Endothelial cell of umbilical vein (primary cell): ENCODE measurements at regions not wholly inside any gene's neighbourhood (a gene's known extent, or its start where the extent isn't known, plus 50 kb on each side); places are given as distances from the start of the nearest gene placed in this dataset.

Experiments
- BruUV-seq: library from RNA; stranded (reverse); fragments of 400-500 nt; replicated peaks from 2 replicates; lab custom pipeline; 2021; lab: Mats Ljungman, UMichigan
- CTCF ChIA-PET: fragments of 300-600, 350-600 bp; sonication (Branson Sonifier 250); formaldehyde crosslinking; loops from one replicate; lab custom pipeline; 2021; ENCODE audit warnings: antibody characterized with exemption, inconsistent platforms; lab: Charles Lee
- POLR2A ChIA-PET: fragments of 300-600, 350-600 bp; sonication (Branson Sonifier 250); formaldehyde crosslinking; loops from one replicate; lab custom pipeline; 2021; ENCODE audit warnings: antibody characterized with exemption, inconsistent platforms; lab: Charles Lee
- DNase-seq: peaks from one replicate; pipeline ENCODE4 v3.0.0-alpha.2; 2011; ENCODE audit warnings: low read depth, low spot score
- FAIRE-seq: peaks from 2 replicates; lab custom pipeline; 2011; peaks lifted over from hg19 to GRCh38; lab: Jason Lieb, UNC
- H2AFZ ChIP-seq: 2 replicates; pipeline ENCODE4 v1.6.0; 2012; ENCODE audit warnings: low read depth, low read length, control low read depth, inconsistent platforms
- H3K27ac ChIP-seq: 2 replicates; pipeline ENCODE4 v1.5.1; 2011; ENCODE audit warnings: low read depth, mild to moderate bottlenecking, control low read depth, low read length, moderate library complexity; ENCODE audit not compliant: insufficient read depth
- H3K27me3 ChIP-seq, 2 experiments: 2 replicates each; pipeline versions ENCODE4 v1.6.0 to v1.6.1; 2011; ENCODE audit warnings: low read length in 2 of 2, mixed read lengths in 1 of 2; ENCODE audit not compliant: control insufficient read depth in 2 of 2, insufficient read depth in 2 of 2
- H3K36me3 ChIP-seq, 2 experiments: 2 replicates in 1 of 2; 3 replicates in 1 of 2; pipeline ENCODE4 v1.5.1; 2011; ENCODE audit warnings: low read length in 2 of 2, mild to moderate bottlenecking in 1 of 2, moderate library complexity in 1 of 2; ENCODE audit not compliant: control insufficient read depth in 2 of 2, insufficient read depth in 2 of 2; ENCODE audit errors: extremely low read depth in 1 of 2
- H3K4me1 ChIP-seq: 3 replicates; pipeline ENCODE4 v1.5.1; 2011; ENCODE audit warnings: mild to moderate bottlenecking, low read length; ENCODE audit not compliant: control insufficient read depth, insufficient read depth; ENCODE audit errors: extremely low read depth
- H3K4me2 ChIP-seq: 2 replicates; pipeline ENCODE4 v1.6.1; 2011; ENCODE audit warnings: low read length, control low read depth, mixed read lengths; ENCODE audit not compliant: insufficient read depth
- H3K4me3 ChIP-seq, 3 experiments: fragments of 200-600 bp in 1 of 3; sonication (generic), shearing (Covaris generic) in 1 of 3; replicated peaks in 1 of 3; 2 replicates each; pipeline ENCODE4 v1.5.1; 2011 to 2016; ENCODE audit warnings: control low read depth in 3 of 3, low read length in 3 of 3, mild to moderate bottlenecking in 2 of 3, inconsistent platforms in 1 of 3, low read depth in 1 of 3, moderate library complexity in 1 of 3; ENCODE audit not compliant: insufficient read depth in 1 of 3
- H3K79me2 ChIP-seq: 2 replicates; pipeline ENCODE4 v1.6.0; 2012; ENCODE audit warnings: low read length, inconsistent platforms; ENCODE audit not compliant: control insufficient read depth, insufficient read depth
- H3K9ac ChIP-seq: replicated peaks from 2 replicates; pipeline ENCODE3; 2011; ENCODE audit warnings: low read length, control low read depth; ENCODE audit not compliant: insufficient read depth; ENCODE audit errors: extremely low read depth
- H3K9me1 ChIP-seq: replicated peaks from 3 replicates; pipeline ENCODE4 v1.6.0; 2011; ENCODE audit warnings: mild to moderate bottlenecking, low read length; ENCODE audit not compliant: control insufficient read depth, insufficient read depth; ENCODE audit errors: extremely low read depth
- H3K9me3 ChIP-seq: replicated peaks from 2 replicates; pipeline ENCODE4 v1.5.1; 2012; ENCODE audit warnings: low read length, inconsistent platforms; ENCODE audit not compliant: control insufficient read depth, insufficient read depth
- H4K20me1 ChIP-seq: replicated peaks from 2 replicates; pipeline ENCODE3; 2011; ENCODE audit warnings: mild to moderate bottlenecking, low read length; ENCODE audit not compliant: control insufficient read depth, insufficient read depth; ENCODE audit errors: extremely low read depth
- CTCF ChIP-seq, 2 donors: IDR thresholded peaks; 1 replicate in 1 of 2; 2 replicates in 1 of 2; pipeline ENCODE4 v1.5.1; 2011; ENCODE audit warnings: low read length in 2 of 2, mild to moderate bottlenecking in 2 of 2, moderate library complexity in 2 of 2, control low read depth in 1 of 2, inconsistent platforms in 1 of 2, low read depth in 1 of 2; ENCODE audit not compliant: insufficient read depth in 1 of 2; ENCODE audit errors: extremely low read depth in 1 of 2
- EZH2 ChIP-seq: IDR thresholded peaks from 2 replicates; pipeline ENCODE4 v1.6.1; 2012; ENCODE audit warnings: borderline replicate concordance, low read depth, mild to moderate bottlenecking, moderate library complexity, low read length, inconsistent platforms; ENCODE audit not compliant: severe bottlenecking
- FOS ChIP-seq: IDR thresholded peaks from 2 replicates; pipeline ENCODE4 v1.6.1; 2011; ENCODE audit warnings: mild to moderate bottlenecking, low read length, moderate library complexity, borderline replicate concordance; ENCODE audit not compliant: insufficient read depth
- GATA2 ChIP-seq: IDR thresholded peaks from 2 replicates; pipeline ENCODE4 v1.7.0; 2011; ENCODE audit warnings: low read depth, mild to moderate bottlenecking, moderate library complexity, mixed read lengths, low read length; ENCODE audit not compliant: insufficient read length, insufficient read depth
- JUN ChIP-seq: IDR thresholded peaks from 2 replicates; pipeline ENCODE4 v1.6.1; 2011; ENCODE audit warnings: borderline replicate concordance, low read depth; ENCODE audit not compliant: insufficient read length, insufficient read depth
- MAX ChIP-seq: IDR thresholded peaks from 2 replicates; pipeline ENCODE4 v1.6.1; 2011; ENCODE audit not compliant: insufficient read depth, insufficient read length
- MYC ChIP-seq: IDR thresholded peaks from one replicate; pipeline ENCODE4 v1.6.1; 2011; ENCODE audit warnings: mild to moderate bottlenecking, low read depth, low read length
- POLR2AphosphoS5 ChIP-seq: IDR thresholded peaks from 2 replicates; pipeline ENCODE4 v1.6.1; 2012; ENCODE audit warnings: low read depth, mild to moderate bottlenecking, control low read depth, low read length, moderate library complexity; ENCODE audit not compliant: insufficient read depth
- dilution Hi-C: fragments of 300-500 bp; cut with MboI; formaldehyde crosslinking; loops from one replicate; pipeline ENCODE4 v1.15.0; 2019; ENCODE audit warnings: low sequenced_read_pairs; ENCODE audit not compliant: extremely low pct_ligation_motif_present
- intact Hi-C: fragments of 100-400 bp; cut with micrococcal nuclease; formaldehyde crosslinking; loops from one replicate; pipeline ENCODE4 v1.10.0; 2022

- dilution Hi-C loops (no loop called here), intact Hi-C loops (no loop called here)
- H3K27ac ChIP-seq = no peak overlapping the region
- H3K9me1 ChIP-seq = no peaks in the 10 kb centered on the region
- TF ChIP-seq MYC (no peak), FOS (no peak), POLR2AphosphoS5 (no peak), CTCF (IDR thresholded peaks at IDR 0.05; ENCODE audit: extremely low read depth in 1 of 2, insufficient read depth in 1 of 2, low read depth in 1 of 2, low read length in 2 of 2) (no peak), GATA2 (no peak), JUN (no peak), EZH2 (no peak), MAX (no peak)
- H3K9me3 ChIP-seq = peaks cover 2% of the 10 kb centered on the region
- no peaks in the 10 kb centered on the region for H3K4me1 ChIP-seq
- DNase-seq (no peak), FAIRE-seq (no peak)
- no peak overlapping the region for H3K9ac ChIP-seq
- no peak overlapping the region for H2AFZ ChIP-seq
- no peaks in the 10 kb centered on the region for H3K27me3 ChIP-seq
- POLR2A ChIA-PET = no interaction called here
- CTCF ChIA-PET = no interaction called here
- H4K20me1 ChIP-seq = no peaks in the 10 kb centered on the region
- no peaks in the 10 kb centered on the region for H3K79me2 ChIP-seq
- no peak overlapping the region for H3K4me2 ChIP-seq
- no TSS peak for BruUV-seq
- no peak overlapping the region for H3K4me3 ChIP-seq
- no peaks in the 10 kb centered on the region for H3K36me3 ChIP-seq
Observed at GRCh38 chr20:61114493-61115175, 137.4 kb upstream of the CDH4 start.
